GM19455 (cell line): ENCODE measurements at regions not wholly inside any gene's neighbourhood (a gene's known extent, or its start where the extent isn't known, plus 50 kb on each side); places are given as distances from the start of the nearest gene placed in this dataset.
"Not testable (repeated sequence)": the region's sequence is repeated elsewhere in the genome, so short reads cannot be mapped to it uniquely, and the experiment has no call there.

ENCODE experiments used
- ATAC-seq: cut with Tn5 transposase; IDR thresholded peaks from one replicate; pipeline ENCODE4 v1.9.1; 2021; ENCODE audit not compliant: unreplicated experiment

- no peak for ATAC-seq
Observed at GRCh38 chr3:24683090-24683489, 188.4 kb upstream of the THRB start.

DNA sequence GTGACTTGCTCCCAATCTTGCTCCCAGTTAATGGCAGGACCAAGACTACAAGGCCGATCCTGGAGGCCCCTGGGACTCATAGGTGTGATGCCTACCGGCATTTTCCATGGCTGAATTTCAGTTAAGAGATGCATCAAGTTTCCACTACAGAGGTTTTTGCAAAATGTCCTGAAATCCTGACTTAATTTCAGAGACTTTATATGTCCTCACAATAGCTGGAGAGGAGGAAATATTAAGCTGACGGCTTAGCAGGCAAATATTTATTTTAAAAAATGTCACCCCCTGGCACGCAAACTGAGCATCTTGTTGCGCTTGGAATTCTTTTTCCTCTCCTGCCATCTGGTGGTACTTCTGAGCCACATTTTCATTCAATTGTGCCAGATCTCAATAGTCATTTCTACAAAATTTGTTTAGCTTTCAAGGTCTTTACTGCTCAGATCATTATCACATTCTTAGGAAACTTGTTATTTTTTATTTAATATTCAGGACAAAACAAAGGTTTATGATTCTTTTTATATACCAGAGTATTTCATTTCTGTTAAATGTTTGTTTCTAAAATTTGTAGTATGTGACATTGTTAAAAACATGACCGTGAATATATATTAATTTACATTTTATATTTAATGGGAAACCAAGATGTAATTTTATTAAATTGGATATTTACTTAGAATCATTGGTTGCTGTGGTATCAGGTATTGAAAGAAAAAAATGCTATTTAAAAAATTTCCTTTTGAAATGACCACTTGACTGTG, 189.2 kb upstream of the THRB start:
- no peak for ATAC-seq

- no peak for ATAC-seq
Observed at GRCh38 chr3:24684506-24685023, 189.9 kb upstream of the THRB start.

- ATAC-seq = no peak
Observed at GRCh38 chr3:24686808-24687207, 192.2 kb upstream of the THRB start.

DNA sequence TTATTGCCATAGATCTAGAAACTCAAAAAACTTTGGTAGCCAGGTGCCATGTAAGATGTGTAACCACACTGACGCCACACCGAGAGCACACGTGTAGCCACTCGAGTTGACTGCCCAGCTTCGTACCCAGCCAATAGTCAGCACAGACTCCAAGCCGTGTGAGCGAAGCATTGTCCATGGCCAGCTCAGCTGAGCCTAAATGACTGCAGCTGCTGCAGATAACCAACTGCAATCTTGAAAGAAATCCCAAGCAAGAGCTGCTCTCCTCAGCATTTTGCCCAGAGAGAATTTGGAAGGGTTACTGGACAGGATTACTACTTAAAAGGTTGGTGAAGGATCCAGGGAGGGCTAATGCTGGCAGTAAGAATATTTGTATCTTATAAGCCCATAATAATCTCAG, 193.0 kb upstream of the THRB start:
- no peak for ATAC-seq

GRCh38 chr3:24688446-24689148, 193.9 kb upstream of the THRB start:
- ATAC-seq = no peak

GRCh38 chr3:24689353-24689752, 194.7 kb upstream of the THRB start:
- no peak for ATAC-seq

DNA sequence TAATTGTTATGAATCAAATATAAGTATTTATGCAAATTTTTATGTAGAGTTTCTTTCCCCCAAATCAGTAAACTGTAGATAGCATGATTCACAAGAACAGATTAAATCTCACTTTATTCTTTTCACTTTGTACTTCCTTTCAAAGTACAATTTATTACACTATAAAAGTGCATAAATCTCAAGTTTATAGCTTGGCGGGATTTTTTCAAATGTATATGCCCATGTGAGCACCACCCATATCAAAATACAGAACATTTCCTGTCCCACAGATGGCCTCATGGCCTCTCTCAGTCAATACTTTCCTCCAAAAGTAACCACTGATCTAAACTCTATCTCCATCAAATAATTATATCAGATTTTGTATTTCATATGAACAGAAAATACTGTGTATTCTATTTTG, 196.1 kb upstream of the THRB start:
- ATAC-seq = no peak

DNA sequence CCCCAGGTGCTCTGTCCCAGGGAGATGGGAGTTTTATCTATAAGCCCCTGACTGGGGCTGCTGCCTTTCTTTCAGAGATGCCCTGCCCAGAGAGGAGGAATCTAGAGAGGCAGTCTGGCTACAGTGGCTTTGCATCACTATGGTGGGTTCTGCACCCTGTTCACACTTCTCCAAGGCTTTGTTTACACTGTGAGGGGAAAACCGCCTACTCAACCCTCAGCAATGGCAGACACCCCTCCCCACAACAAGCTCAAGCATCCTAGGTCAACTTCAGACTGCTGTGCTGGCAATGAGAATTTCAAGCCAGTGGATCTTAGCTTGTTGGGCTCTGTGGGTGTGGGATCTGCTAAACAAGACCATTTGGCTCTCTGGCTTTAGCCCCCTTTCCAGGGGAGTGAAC, 204.4 kb upstream of the THRB start:
- ATAC-seq = not testable (repeated sequence)

DNA sequence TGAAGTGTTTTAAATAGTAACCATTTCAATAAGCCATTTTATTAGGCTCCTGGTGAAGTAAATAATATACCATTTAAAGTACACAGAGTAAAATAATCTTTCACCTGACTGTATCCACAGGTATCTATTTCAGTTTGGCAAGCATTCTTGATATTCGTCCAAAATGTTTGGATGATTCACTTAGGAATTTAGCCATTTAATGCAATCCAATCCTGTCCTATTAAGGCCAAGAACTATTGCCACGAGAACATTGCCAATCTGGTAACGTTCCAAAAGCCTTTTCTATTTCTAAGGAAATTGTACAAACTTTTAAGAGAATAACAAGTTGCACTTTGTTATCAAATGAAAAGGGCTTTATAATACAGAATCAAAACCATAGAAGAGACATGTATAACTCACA, 209.8 kb upstream of the THRB start:
- ATAC-seq = no peak

- ATAC-seq = no peak
Observed at GRCh38 chr3:24707936-24708335, 213.3 kb upstream of the THRB start.

DNA sequence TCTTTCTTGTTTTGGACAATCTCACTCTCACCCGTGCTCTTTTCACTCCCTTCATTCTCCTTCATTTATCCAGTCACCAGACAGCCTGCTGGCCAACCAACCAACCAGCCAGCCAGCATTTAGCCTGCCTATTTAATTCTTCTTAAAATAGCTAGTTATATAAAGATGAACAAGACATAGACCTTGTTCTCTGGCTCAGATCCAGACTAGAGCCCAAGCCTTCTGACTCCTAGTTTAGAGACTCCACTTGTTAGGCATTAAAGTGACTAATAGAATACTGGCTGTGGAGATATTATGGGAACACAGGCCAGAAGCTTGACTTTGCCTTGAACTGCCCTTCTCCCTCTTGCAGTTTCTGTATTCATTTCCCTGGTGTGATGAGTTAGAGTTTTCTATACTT, 215.3 kb upstream of the THRB start:
- no peak for ATAC-seq

GRCh38 chr3:24713516-24713915, 218.9 kb upstream of the THRB start:
- ATAC-seq = no peak

- no peak for ATAC-seq
Observed at GRCh38 chr3:24714436-24714835, 219.8 kb upstream of the THRB start.

DNA sequence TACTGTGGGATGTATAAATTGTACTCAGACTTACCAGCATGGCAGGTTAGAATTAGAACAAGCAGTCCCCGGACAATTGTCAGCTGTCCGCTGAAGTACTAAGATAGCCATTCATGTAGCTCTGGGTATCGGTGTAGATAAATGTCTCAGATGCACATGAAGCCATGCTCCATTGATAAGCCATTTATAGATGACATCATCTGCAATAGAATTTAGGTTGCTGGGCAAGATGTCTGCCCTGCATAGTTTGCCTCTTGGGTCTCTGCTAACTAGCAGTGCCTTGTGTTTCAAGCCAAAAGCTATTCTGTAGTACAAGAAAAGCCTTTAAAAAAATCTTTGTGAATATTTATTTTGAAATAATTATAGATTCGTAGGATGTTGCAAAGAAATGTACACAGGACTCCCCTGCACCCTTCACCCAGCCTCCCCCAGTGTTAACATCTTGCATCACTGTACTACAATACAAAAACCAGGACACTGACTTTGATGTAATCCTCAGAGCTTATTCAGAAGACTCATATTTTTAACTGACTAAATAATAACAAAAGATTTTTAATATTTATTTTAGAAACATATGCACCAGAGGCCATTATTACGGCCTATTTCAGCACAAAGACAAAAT, 220.6 kb upstream of the THRB start:
- no peak for ATAC-seq

GRCh38 chr3:24722087-24722486, 227.4 kb upstream of the THRB start:
- ATAC-seq = no peak

- no peak for ATAC-seq
Observed at GRCh38 chr3:24725514-24726255, 231.0 kb upstream of the THRB start.

- ATAC-seq = no peak
Observed at GRCh38 chr3:24726423-24726822, 231.8 kb upstream of the THRB start.

DNA sequence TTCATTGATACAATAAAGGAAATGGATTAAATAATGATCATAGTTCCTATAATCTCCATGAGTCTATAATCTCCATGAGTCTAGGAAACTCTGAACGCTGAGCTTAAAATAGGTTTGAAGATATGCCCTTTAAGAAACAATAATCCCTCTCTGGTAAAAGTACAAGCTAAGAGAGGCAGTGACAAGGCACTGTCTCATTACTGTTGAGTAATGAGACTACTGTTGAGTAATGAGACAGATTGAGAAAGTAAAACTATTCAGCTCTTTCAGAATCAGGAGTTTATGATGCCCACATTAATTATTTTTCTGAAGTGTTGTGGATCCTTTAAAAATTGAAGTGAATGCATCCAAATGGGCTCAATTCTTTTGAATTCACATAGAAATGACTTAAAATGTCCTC, 235.5 kb upstream of the THRB start:
- no peak for ATAC-seq

- ATAC-seq = no peak
Observed at GRCh38 chr3:24734019-24734418, 239.4 kb upstream of the THRB start.

DNA sequence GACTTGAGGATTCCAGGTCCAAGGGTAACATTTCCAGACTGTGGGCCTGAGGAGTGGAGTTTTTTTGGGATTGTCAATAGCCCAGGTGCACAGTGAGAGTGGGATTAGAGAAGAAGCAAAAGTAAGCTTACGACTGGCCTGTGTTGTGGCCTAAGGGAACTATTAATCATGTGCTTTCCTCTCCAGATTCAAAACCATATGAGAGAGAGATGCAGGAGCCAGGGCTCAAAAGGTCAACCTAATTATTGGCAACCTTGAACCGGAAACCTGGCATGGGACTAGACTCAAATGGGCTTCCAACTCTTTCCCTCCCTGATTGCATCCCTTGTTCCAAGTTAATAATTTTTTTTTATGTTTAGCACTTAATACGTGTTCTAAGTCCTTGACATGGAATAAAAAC, 242.1 kb upstream of the THRB start:
- no peak for ATAC-seq
